MG63 (cell line): ENCODE measurements at regions not wholly inside any gene's neighbourhood (a gene's known extent, or its start where the extent isn't known, plus 50 kb on each side); places are given as distances from the start of the nearest gene placed in this dataset.
"Not testable (repeated sequence)": the region's sequence is repeated elsewhere in the genome, so short reads cannot be mapped to it uniquely, and the experiment has no call there.

ENCODE experiments used
- DNase-seq: peaks from one replicate; pipeline ENCODE4 v3.0.0-alpha.2; 2020
- H3K27me3 ChIP-seq: fragments of 250-450 bp; sonication (Bioruptor Pico); 2 replicates; pipeline ENCODE4 v1.5.1; 2020; ENCODE audit warnings: mild to moderate bottlenecking, moderate library complexity
- H3K36me3 ChIP-seq: fragments of 250-450 bp; sonication (Bioruptor Pico); 2 replicates; pipeline ENCODE4 v1.5.1; 2020; ENCODE audit warnings: mild to moderate bottlenecking, moderate library complexity
- H3K4me3 ChIP-seq: fragments of 250-450 bp; sonication (Bioruptor Pico); 2 replicates; pipeline ENCODE4 v1.5.1; 2020; ENCODE audit warnings: mild to moderate bottlenecking, moderate library complexity
- H3K9me3 ChIP-seq: fragments of 250-450 bp; sonication (Bioruptor Pico); 2 replicates; pipeline ENCODE4 v1.5.1; 2020; ENCODE audit warnings: mild to moderate bottlenecking, moderate library complexity

DNA sequence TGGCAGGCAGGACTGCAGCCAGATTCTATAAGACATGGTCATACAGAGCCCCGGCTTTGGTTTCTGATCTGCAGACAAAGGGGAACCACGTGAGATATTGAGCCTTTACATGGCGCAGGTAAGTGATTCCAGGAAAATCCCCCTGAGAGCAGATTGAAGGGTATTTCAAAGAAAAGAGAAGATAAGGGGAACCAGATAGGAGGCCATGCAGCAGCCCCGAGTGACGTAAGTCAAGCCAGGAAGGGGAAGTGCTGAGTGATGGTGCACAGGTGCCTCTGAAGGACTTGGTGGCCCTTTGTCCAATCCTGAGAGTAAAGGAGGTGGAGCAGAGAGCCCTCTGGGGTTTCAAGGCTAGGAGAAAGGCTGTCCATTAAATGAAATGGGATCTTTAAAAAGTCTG is 329.0 kb downstream of the ACTR3B start:
- DNase-seq: no peak
- Histone ChIP-seq H3K36me3 (no peaks in the 10 kb centered on the region), H3K9me3 (no peaks in the 10 kb centered on the region), H3K27me3 (no peaks in the 10 kb centered on the region), H3K4me3 (no peak overlapping the region)

GRCh38 chr7:153090209-153090608 is 330.7 kb downstream of the ACTR3B start:
- no peaks in the 10 kb centered on the region for H3K9me3 ChIP-seq
- no peak overlapping the region for H3K4me3 ChIP-seq
- H3K36me3 ChIP-seq: no peaks in the 10 kb centered on the region
- DNase-seq: no peak
- H3K27me3 ChIP-seq: no peaks in the 10 kb centered on the region

- no peak overlapping the region for H3K4me3 ChIP-seq
- no peaks in the 10 kb centered on the region for H3K27me3 ChIP-seq
- DNase-seq: no peak
- H3K9me3 ChIP-seq: no peaks in the 10 kb centered on the region
- no peaks in the 10 kb centered on the region for H3K36me3 ChIP-seq
These were observed 331.2 kb downstream of the ACTR3B start for GRCh38 chr7:153090764-153091163.

DNA sequence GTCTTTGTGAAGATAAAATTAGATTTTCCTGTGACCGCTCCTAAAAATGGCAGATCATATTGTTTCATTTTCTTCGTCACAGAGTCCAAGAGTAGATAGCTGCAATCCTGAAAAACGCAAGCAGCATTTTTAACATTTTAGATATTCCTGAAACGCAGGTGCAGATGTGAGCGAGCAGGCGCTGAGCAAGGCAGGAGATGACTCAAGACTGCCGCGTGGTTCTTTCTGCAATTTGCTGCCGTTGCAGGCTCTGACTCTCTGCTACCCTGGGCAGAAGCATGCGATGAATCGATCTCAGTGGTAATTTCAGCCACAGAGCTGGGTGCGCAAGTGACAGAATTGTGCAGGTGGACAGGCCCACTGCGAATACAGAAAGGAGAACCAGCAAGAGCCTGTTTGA is 331.9 kb downstream of the ACTR3B start:
- Histone ChIP-seq H3K9me3 (no peaks in the 10 kb centered on the region), H3K36me3 (no peaks in the 10 kb centered on the region), H3K4me3 (no peak overlapping the region), H3K27me3 (no peaks in the 10 kb centered on the region)
- no peak for DNase-seq

DNA sequence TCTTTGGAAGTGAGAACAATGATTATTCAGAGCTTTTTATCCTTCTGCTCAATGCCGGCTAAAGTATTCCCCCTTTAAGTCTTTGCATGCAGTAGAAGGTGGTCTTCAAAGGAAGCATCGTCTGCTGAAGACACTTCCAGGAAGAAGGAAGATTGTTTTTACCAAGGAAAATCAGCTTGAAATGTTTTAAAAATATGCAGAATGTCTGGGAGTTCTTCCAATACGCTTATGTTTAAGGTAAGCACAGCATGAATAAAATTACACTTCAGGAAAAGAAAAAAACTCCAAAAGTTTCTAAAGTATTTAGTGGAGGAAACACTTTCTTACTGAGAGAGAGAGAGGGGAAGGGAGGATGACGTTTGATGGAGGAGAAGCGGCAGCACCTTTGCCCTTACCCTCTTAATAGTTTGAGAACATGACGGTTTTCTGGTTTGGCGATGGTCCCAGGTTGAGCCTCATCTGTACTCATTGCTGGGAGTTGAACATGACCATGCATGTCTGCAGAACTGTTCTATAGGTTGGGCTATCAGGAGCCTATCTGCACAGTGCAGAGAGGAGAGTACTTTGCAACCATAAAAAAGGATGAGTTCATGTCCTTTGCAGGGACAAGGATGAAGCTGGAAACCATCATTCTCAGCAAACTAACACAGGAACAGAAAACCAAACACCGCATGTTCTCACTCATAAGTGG is 338.1 kb downstream of the ACTR3B start:
- DNase-seq: no peak
- H3K4me3 ChIP-seq: no peak overlapping the region
- H3K36me3 ChIP-seq: no peaks in the 10 kb centered on the region
- no peaks in the 10 kb centered on the region for H3K9me3 ChIP-seq
- H3K27me3 ChIP-seq: no peaks in the 10 kb centered on the region

DNA sequence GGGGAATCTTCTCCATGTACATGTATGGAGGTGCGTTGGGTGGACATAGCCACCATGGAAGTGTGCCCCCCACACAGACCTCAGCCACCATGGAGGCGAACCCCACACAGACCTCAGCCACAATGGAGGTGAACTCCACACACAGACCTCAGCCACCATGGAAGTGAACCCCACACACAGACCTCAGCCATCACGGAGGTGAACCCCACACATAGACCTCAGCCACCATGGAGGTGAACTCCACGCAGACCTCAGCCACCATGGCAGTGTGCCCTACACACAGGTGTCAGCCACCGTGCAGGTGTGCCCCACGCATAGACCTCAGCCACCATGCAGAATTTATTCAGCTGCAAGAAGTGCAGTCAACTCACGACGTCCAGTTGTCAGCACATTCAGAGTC is 339.7 kb downstream of the ACTR3B start:
- DNase-seq: no peak
- H3K9me3 ChIP-seq: no peaks in the 10 kb centered on the region
- no peak overlapping the region for H3K4me3 ChIP-seq
- H3K27me3 ChIP-seq: no peaks in the 10 kb centered on the region
- H3K36me3 ChIP-seq: no peaks in the 10 kb centered on the region

DNA sequence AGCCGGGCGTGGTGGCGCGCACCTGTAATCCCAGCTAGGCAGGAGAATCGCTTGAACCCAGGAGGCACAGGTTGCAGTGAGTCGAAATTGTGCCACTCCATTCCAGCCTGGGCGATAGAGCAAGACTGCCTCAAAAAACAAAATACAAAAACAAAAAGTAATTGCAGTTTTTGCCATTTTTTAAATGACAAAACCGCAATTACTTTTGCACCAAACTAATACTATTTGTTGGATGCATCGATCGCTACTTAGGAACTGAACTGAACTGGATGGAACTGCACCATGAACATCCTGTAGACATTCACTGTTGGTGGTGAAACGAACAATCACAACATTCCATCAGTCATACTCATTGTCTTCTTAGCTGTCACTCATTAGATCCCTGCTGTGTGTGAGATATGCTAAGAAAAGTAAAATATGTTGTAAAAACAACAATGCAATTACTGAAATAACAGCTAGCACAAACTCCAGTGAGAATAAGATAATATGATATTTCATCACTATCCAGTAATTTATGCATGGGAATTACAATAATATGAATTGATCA is 341.2 kb downstream of the ACTR3B start:
- DNase-seq: no peak
- no peaks in the 10 kb centered on the region for H3K27me3 ChIP-seq
- H3K4me3 ChIP-seq: no peak overlapping the region
- H3K9me3 ChIP-seq: no peaks in the 10 kb centered on the region
- no peaks in the 10 kb centered on the region for H3K36me3 ChIP-seq

DNA sequence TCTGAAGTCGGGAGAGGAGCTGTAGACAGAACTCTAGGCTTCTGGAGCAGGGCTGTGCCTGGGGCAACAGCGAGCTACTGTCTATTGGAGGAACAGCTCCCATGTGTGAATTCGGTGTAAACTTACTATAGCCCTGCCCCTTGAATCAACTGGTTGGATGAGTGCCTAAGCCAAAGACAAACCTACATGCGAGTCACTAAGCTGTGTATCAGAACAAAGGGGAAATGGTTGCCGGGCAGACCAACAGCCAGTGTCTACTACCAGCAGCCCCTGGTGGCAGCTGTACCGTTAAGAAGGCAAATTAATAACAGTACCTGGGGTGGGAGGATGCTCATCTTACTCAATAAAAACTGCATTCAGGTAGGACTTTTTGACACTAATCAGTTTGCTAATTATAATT is 343.6 kb downstream of the ACTR3B start:
- no peaks in the 10 kb centered on the region for H3K36me3 ChIP-seq
- DNase-seq: no peak
- no peaks in the 10 kb centered on the region for H3K9me3 ChIP-seq

GRCh38 chr7:153107826-153108225 is 348.3 kb downstream of the ACTR3B start:
- DNase-seq: no peak

More for the DNA sequence above, 343.6 kb downstream of the ACTR3B start:
- no peaks in the 10 kb centered on the region for H3K27me3 ChIP-seq
- H3K4me3 ChIP-seq: no peak overlapping the region

GRCh38 chr7:153109566-153109965 is 350.0 kb downstream of the ACTR3B start:
- no peaks in the 10 kb centered on the region for H3K27me3 ChIP-seq
- H3K9me3 ChIP-seq: no peaks in the 10 kb centered on the region
- no peak for DNase-seq
- no peaks in the 10 kb centered on the region for H3K36me3 ChIP-seq
- H3K4me3 ChIP-seq: no peak overlapping the region

More at GRCh38 chr7:153107826-153108225, 348.3 kb downstream of the ACTR3B start:
- Histone ChIP-seq H3K27me3 (no peaks in the 10 kb centered on the region), H3K36me3 (no peaks in the 10 kb centered on the region), H3K4me3 (no peak overlapping the region), H3K9me3 (no peaks in the 10 kb centered on the region)

GRCh38 chr7:153110606-153111005 is 351.1 kb downstream of the ACTR3B start:
- no peak for DNase-seq

DNA sequence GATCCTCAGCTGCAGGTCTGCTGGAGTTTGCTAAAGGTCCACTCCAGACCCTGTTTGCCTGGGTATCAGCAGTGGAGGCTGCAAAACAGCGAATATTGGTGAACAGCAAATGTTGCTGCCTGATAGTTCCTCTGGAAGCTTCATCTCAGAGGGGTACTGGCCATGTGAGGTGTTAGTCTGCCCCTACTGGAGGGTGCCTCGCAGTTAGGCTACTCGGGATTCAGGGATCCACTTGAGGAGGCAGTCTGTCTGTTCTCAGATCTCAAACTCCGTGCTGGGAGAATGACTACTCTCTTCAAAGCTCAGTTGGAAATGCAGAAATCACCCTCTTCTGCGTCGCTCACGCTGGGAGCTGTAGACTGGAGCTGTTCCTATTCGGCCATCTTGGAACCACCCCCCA is 362.7 kb downstream of the ACTR3B start:
- H3K9me3 ChIP-seq, H3K27me3 ChIP-seq, H3K36me3 ChIP-seq, H3K4me3 ChIP-seq, DNase-seq: not testable (repeated sequence)

More at GRCh38 chr7:153110606-153111005, 351.1 kb downstream of the ACTR3B start:
- H3K4me3 ChIP-seq: no peak overlapping the region
- no peaks in the 10 kb centered on the region for H3K36me3 ChIP-seq
- no peaks in the 10 kb centered on the region for H3K27me3 ChIP-seq
- H3K9me3 ChIP-seq: no peaks in the 10 kb centered on the region

DNA sequence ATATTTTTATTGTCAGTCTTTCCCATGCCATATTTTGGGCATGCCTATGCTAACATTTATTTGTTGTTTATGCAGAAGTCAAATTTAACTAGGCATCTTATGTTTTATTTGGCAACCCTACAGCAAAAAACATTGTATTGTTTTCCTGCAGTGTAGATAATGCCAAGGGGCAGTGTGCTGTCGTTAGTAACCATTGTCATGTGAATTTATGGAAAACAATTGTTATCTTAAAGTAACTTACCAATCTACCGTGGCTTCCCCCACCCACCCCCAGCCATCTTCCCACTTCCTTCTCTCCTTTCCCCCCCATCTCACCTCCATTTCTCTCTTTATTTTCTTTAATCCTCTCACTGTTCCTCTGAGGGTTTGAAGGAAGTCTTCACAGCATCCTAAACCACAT is 370.5 kb downstream of the ACTR3B start:
- no peaks in the 10 kb centered on the region for H3K36me3 ChIP-seq
- DNase-seq: no peak
- no peaks in the 10 kb centered on the region for H3K9me3 ChIP-seq
- no peak overlapping the region for H3K4me3 ChIP-seq
- no peaks in the 10 kb centered on the region for H3K27me3 ChIP-seq

DNA sequence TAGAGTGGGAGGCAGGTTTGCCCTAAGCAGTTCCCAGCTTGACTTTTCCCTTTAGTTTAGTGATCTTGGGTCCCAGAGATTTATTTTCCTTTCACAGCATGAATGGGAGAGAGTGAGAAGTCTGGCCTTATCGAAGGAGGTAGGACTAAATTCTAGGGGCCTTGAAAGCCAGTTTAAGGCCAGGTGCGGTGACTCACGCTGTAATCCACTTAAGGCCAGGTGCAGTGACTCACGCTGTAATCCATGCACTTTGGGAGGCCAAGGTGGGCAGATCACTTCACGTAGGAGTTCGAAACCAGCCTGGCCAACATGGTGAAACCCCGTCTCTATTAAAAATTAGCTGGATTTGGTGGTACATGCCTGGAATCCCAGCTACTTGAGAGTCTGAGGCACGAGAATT is 392.2 kb downstream of the ACTR3B start:
- DNase-seq: no peak
- H3K27me3 ChIP-seq: no peaks in the 10 kb centered on the region
- no peaks in the 10 kb centered on the region for H3K36me3 ChIP-seq

DNA sequence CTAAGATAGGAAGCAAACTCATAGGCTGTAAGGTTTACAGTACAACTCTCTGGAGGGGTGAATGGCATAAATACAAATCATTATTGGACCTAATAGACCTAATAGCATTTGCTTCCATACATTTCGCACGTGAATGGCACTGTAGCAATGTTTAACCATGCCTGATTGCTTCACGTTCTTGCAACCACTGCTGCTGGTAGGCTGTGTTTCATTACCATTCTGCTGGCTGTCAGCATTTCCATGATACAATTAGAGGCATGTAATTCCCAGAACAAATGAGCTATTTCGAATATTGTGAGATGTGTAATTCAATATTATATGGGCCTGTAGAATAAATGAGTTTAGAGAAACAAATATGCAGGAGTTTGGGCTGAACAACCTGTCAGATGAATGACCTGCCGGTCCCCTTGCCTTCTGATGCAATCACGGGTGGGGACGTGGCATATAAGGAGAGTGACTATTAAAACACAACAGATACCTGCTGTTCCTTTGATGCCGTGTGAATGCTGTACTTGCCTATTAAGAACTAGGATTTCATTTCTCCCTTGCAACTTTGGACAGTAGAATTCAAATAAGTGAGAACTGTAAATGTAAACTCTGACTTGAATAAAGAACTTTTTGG is 393.4 kb downstream of the ACTR3B start:
- H3K27me3 ChIP-seq: no peaks in the 10 kb centered on the region
- no peaks in the 10 kb centered on the region for H3K36me3 ChIP-seq
- DNase-seq: no peak
- H3K9me3 ChIP-seq: no peaks in the 10 kb centered on the region
- H3K4me3 ChIP-seq: no peak overlapping the region

More for the DNA sequence above, 392.2 kb downstream of the ACTR3B start:
- H3K4me3 ChIP-seq: no peak overlapping the region
- H3K9me3 ChIP-seq: no peaks in the 10 kb centered on the region

DNA sequence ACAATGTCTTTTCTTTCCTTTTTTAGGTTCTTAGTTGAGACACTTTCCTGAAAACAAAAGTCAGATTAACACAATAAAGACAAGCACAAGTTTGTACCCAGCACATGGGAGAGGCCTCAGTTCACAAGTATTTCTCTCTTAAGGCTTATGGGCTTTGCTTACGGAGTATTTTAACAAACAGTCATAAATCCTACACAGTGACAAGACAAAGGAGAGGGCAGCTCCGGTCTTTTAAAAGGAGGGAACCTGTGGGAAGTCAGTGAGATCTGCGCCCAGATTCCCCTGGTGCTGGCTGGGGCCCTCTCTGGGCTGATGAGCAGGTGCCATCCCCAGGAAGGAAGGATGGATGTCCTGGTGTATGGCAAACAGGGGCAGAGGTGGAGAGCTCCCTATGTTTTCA is 398.6 kb downstream of the ACTR3B start:
- Histone ChIP-seq H3K27me3 (no peaks in the 10 kb centered on the region), H3K36me3 (no peaks in the 10 kb centered on the region), H3K4me3 (no peak overlapping the region), H3K9me3 (no peaks in the 10 kb centered on the region)
- DNase-seq: no peak

DNA sequence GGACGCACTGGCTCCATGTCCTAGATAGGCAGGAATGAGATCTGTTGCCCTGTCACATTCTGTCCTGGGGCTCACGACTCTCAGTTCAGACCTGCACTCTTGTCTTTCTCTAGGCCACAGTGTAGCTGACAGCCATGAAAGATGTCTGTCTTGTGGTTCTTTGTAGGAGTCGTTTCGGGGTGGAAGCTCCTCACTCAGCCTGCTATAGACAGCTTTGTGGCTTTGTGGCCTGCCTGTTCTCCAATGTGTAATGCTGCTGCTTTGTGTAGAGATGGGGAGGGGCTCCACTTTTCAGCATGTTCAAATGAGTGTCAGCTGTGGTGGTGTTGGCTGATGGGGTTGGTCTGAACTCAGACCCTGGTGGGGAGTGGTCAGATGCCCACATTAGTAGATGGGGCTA is 410.7 kb downstream of the ACTR3B start:
- no peak for DNase-seq
- H3K36me3 ChIP-seq: no peaks in the 10 kb centered on the region

DNA sequence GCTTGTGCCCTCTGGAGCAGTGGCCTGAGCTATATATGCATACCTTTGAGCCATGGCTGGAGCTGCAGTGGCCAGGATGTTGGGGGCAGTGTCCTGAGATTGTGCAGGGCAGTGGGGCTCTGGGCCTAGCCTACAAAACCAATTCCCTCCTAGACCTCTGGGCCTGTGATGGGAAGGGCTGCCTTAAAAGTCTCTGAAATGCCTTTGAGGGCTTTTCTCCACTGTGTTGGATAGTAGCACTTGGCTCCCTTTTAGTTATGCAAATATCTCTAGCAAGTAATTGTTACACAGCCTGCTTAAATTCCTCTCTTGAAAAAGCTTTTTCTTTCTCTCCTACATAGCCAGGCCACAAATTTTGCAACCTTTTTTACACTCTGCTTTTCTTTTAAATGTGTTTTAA is 426.4 kb downstream of the ACTR3B start:
- H3K36me3 ChIP-seq: no peaks in the 10 kb centered on the region
- H3K9me3 ChIP-seq: no peaks in the 10 kb centered on the region
- no peak for DNase-seq
- no peaks in the 10 kb centered on the region for H3K27me3 ChIP-seq
- H3K4me3 ChIP-seq: no peak overlapping the region

More for the DNA sequence above, 410.7 kb downstream of the ACTR3B start:
- Histone ChIP-seq H3K27me3 (no peaks in the 10 kb centered on the region), H3K4me3 (no peak overlapping the region), H3K9me3 (no peaks in the 10 kb centered on the region)
